AG04450 (cell line): ENCODE measurements at regions not wholly inside any gene's neighbourhood (a gene's known extent, or its start where the extent isn't known, plus 50 kb on each side); places are given as distances from the start of the nearest gene placed in this dataset.

Source experiments
- CTCF ChIA-PET: fragments of 300-600, 350-600 bp; formaldehyde crosslinking; extraction: SDS; loops from one replicate; lab custom pipeline; 2022; ENCODE audit warnings: antibody characterized with exemption, inconsistent platforms; lab: Charles Lee
- POLR2A ChIA-PET: fragments of 350-600 bp; formaldehyde crosslinking; extraction: SDS; loops from one replicate; lab custom pipeline; 2021; ENCODE audit warnings: antibody characterized with exemption, inconsistent platforms; lab: Yijun Ruan, JAX
- DNase-seq: peaks from one replicate; pipeline ENCODE4 v3.0.0-alpha.2; 2011; ENCODE audit warnings: low read depth, low spot score
- H3K27ac ChIP-seq: one replicate; pipeline ENCODE4 v1.5.1; 2012; ENCODE audit warnings: low read depth, low read length, control low read depth
- H3K27me3 ChIP-seq: one replicate; pipeline ENCODE4 v1.6.0; 2012; ENCODE audit warnings: low read length; ENCODE audit not compliant: control insufficient read depth, insufficient read depth
- H3K4me3 ChIP-seq: 2 replicates; pipeline ENCODE4 v1.5.1; 2011; ENCODE audit warnings: mild to moderate bottlenecking, low read depth, low read length, control low read depth
- H3K9me3 ChIP-seq: 2 replicates; pipeline ENCODE4 v1.5.1; 2012; ENCODE audit warnings: low read length; ENCODE audit not compliant: control insufficient read depth, insufficient read depth
- TF ChIP-seq, protein P1 (sequence below): IDR thresholded peaks from 2 replicates; pipeline ENCODE4 v1.5.1; 2011; ENCODE audit warnings: low read depth, low read length, control low read depth, inconsistent platforms

GRCh38 chr7:26609532-26609931 is 254.9 kb downstream of the SKAP2 start:
- Histone ChIP-seq H3K4me3 (no peak overlapping the region), H3K27me3 (no peaks in the 10 kb centered on the region), H3K9me3 (no peaks in the 10 kb centered on the region), H3K27ac (no peak overlapping the region)
- CTCF ChIA-PET: interaction anchor here (1.5 kb wide), 1 partner anchor 240 kb away, joined by 5 read pairs; no protein-coding TSS in a partner anchor
- TF ChIP-seq, protein P1, sequence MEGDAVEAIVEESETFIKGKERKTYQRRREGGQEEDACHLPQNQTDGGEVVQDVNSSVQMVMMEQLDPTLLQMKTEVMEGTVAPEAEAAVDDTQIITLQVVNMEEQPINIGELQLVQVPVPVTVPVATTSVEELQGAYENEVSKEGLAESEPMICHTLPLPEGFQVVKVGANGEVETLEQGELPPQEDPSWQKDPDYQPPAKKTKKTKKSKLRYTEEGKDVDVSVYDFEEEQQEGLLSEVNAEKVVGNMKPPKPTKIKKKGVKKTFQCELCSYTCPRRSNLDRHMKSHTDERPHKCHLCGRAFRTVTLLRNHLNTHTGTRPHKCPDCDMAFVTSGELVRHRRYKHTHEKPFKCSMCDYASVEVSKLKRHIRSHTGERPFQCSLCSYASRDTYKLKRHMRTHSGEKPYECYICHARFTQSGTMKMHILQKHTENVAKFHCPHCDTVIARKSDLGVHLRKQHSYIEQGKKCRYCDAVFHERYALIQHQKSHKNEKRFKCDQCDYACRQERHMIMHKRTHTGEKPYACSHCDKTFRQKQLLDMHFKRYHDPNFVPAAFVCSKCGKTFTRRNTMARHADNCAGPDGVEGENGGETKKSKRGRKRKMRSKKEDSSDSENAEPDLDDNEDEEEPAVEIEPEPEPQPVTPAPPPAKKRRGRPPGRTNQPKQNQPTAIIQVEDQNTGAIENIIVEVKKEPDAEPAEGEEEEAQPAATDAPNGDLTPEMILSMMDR: no peak
- no peak for DNase-seq
- POLR2A ChIA-PET: no interaction called here

DNA sequence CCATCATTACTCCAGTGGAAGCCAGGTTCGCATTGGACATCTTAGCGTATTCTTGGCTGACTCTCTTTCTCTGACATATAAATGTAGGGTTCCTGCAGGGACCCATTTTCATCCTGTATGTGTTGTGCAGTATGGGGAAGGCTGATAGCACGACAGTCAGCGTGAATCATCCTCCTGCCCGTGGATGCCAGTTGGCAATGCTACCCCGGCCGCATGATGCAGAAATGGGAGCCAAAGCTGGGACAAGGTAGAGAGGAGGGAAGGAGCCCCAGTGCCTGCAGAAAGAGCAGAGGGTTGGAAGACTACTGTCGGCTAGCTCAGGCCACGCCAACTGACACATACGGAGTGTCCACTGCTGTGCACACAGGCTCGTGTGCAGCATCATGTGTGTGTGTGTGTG is 251.6 kb downstream of the SKAP2 start:
- peaks cover 2% of the 10 kb centered on the region for H3K27me3 ChIP-seq
- H3K4me3 ChIP-seq: no peak overlapping the region
- no peaks in the 10 kb centered on the region for H3K9me3 ChIP-seq
- ChIA-PET POLR2A (no interaction called here), CTCF (no interaction called here)
- DNase-seq: no peak
- H3K27ac ChIP-seq: no peak overlapping the region
- TF ChIP-seq, protein P1: no peak

DNA sequence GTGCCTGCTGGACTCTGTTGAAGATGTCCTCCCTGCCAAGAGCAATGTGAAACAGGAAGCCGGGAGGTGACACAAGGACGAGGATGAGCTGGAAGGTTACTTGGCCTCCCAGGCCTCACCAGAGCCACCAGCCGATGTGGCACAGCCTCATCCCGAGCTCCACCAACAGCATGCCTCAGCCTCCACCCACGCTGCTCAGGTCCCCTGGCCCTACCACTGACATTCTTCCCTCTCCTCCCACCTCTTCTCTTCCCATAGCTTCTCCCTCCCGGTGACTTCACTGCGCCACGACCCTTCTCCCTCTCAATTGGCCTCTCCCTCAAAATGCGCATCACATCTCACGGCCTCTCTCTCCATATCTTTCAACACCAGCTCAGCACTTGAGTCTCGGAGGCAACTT is 249.9 kb downstream of the SKAP2 start:
- TF ChIP-seq, protein P1: no peak
- CTCF ChIA-PET: no interaction called here

DNA sequence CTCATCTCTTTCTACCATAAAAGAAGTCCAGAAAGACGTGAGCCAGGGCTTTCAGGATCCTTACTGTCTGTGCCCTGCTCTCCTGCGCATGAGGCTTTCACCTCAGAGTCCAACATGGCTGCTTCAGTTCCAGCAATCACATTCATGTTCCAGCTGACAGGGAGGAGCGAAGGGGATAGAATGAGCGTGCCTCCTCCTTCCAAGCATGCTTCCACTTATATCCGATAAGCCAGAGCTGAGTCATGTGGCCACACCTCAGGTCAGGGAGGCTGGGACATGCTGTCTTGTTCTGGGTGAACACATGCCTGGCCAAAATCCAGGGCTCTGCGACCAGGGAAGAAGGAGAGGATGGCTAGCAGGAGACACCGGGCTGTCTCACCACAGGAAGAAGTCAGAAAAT is 248.2 kb downstream of the SKAP2 start:
- H3K9me3 ChIP-seq: no peaks in the 10 kb centered on the region; the same call in 1 of the 2 replicates
- H3K27ac ChIP-seq: no peak overlapping the region
- H3K27me3 ChIP-seq: peaks cover 2% of the 10 kb centered on the region
- DNase-seq: no peak
- H3K4me3 ChIP-seq: no peak overlapping the region
- POLR2A ChIA-PET: no interaction called here
- TF ChIP-seq, protein P1: no peak
- CTCF ChIA-PET: no interaction called here

More for the DNA sequence above, 249.9 kb downstream of the SKAP2 start:
- H3K27me3 ChIP-seq: peaks cover 2% of the 10 kb centered on the region
- DNase-seq: no peak
- H3K27ac ChIP-seq: no peak overlapping the region
- POLR2A ChIA-PET: no interaction called here
- no peak overlapping the region for H3K4me3 ChIP-seq
- no peaks in the 10 kb centered on the region for H3K9me3 ChIP-seq

DNA sequence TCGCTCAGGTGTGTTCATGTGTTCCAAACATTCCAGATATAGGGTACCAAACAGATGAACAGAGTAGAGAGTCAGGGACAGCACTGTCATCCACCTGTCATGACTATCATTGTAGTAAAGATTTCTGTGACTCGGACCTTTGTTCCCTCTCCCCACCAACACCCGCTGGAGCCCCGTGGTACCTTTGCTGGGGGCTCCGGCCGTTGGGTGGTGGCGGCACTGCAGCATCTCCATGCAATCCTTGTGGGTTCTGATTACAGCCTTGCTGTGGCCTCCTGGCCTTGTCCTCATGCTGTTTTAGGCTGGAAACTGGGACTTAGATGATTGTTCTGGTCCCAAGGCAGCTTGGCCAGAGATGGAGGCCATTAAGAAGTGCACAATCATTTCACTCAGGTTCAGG is 247.3 kb downstream of the SKAP2 start:
- CTCF ChIA-PET: no interaction called here
- TF ChIP-seq, protein P1: no peak

More for the DNA sequence above, 247.3 kb downstream of the SKAP2 start:
- H3K27ac ChIP-seq: no peak overlapping the region
- DNase-seq: no peak
- POLR2A ChIA-PET: no interaction called here
- H3K9me3 ChIP-seq: no peaks in the 10 kb centered on the region; the same call in 1 of the 2 replicates
- H3K4me3 ChIP-seq: no peak overlapping the region
- H3K27me3 ChIP-seq: peaks cover 2% of the 10 kb centered on the region
